Liver (tissue), 8 donors: ENCODE measurements at regions not wholly inside any gene's neighbourhood (a gene's known extent, or its start where the extent isn't known, plus 50 kb on each side); places are given as distances from the start of the nearest gene placed in this dataset.

Experiments used
- DNase-seq: peaks from one replicate; pipeline ENCODE4 v3.0.0-alpha.2; 2017; ENCODE audit warnings: low spot score
- H3K27ac ChIP-seq, 2 donors: one replicate each; pipeline ENCODE4 v1.7.0; 2013; ENCODE audit warnings: inconsistent platforms in 2 of 2, low read length in 2 of 2, control low read depth in 1 of 2, low read depth in 1 of 2, mild to moderate bottlenecking in 1 of 2
- H3K27me3 ChIP-seq, 4 donors: one replicate each; pipeline versions ENCODE4 v1.6.1 to v1.7.0; 2013; ENCODE audit warnings: low read length in 3 of 4, inconsistent platforms in 1 of 4, mild to moderate bottlenecking in 1 of 4, moderate library complexity in 1 of 4; ENCODE audit not compliant: control insufficient read depth in 4 of 4, insufficient read depth in 4 of 4
- H3K36me3 ChIP-seq, 4 donors: one replicate each; pipeline versions ENCODE4 v1.6.1 to v1.7.0; 2013; ENCODE audit warnings: low read length in 3 of 4, mild to moderate bottlenecking in 3 of 4, low read depth in 1 of 4, moderate library complexity in 1 of 4; ENCODE audit not compliant: control insufficient read depth in 4 of 4, insufficient read depth in 3 of 4
- H3K4me1 ChIP-seq, 4 donors: one replicate each; pipeline versions ENCODE4 v1.6.1 to v1.7.0; 2013; ENCODE audit warnings: low read length in 3 of 4, mild to moderate bottlenecking in 3 of 4, moderate library complexity in 1 of 4; ENCODE audit not compliant: control insufficient read depth in 4 of 4, insufficient read depth in 4 of 4
- H3K4me3 ChIP-seq, 3 donors: one replicate each; pipeline versions ENCODE4 v1.6.1 to v1.7.0; 2013; ENCODE audit warnings: low read length in 3 of 3, control low read depth in 1 of 3, low read depth in 1 of 3, mild to moderate bottlenecking in 1 of 3
- H3K9ac ChIP-seq, 2 donors: one replicate each; pipeline ENCODE4 v1.7.0; 2013; ENCODE audit warnings: low read length in 2 of 2, mild to moderate bottlenecking in 2 of 2, moderate library complexity in 2 of 2, control low read depth in 1 of 2, low read depth in 1 of 2
- H3K9me3 ChIP-seq, 4 donors: one replicate each; pipeline versions ENCODE4 v1.6.1 to v1.7.0; 2013; ENCODE audit warnings: low read length in 3 of 4; ENCODE audit not compliant: control insufficient read depth in 4 of 4
- EGR1 ChIP-seq, 2 donors: IDR thresholded peaks; 2 replicates each; pipeline ENCODE4 v1.6.1; 2016 to 2018; ENCODE audit warnings: antibody characterized with exemption in 2 of 2, low read depth in 2 of 2
- FOXA1 ChIP-seq: IDR thresholded peaks from 2 replicates; pipeline ENCODE4 v1.6.1; 2016; ENCODE audit warnings: antibody characterized with exemption
- FOXA2 ChIP-seq: IDR thresholded peaks from 2 replicates; pipeline ENCODE4 v1.6.1; 2016; ENCODE audit warnings: antibody characterized with exemption
- GABPA ChIP-seq, 2 donors: IDR thresholded peaks in 1 of 2; conservative IDR thresholded peaks in 1 of 2; 2 replicates each; pipeline ENCODE4 v1.6.1; 2016; ENCODE audit warnings: antibody characterized with exemption in 2 of 2, mild to moderate bottlenecking in 1 of 2, moderate library complexity in 1 of 2
- HNF4A ChIP-seq, 2 donors: conservative IDR thresholded peaks; 2 replicates each; pipeline ENCODE4 v1.6.1; 2016; ENCODE audit warnings: antibody characterized with exemption in 2 of 2, mild to moderate bottlenecking in 2 of 2
- HNF4G ChIP-seq: IDR thresholded peaks from 2 replicates; pipeline ENCODE4 v1.6.1; 2016; ENCODE audit warnings: antibody characterized with exemption
- JUND ChIP-seq, 2 donors: IDR thresholded peaks; 2 replicates each; pipeline ENCODE4 v1.6.1; 2016; ENCODE audit warnings: antibody characterized with exemption in 2 of 2
- NR2F2 ChIP-seq: IDR thresholded peaks from 2 replicates; pipeline ENCODE4 v1.6.1; 2016; ENCODE audit warnings: antibody characterized with exemption
- RAD21 ChIP-seq, 2 donors: IDR thresholded peaks; 2 replicates each; pipeline ENCODE4 v1.6.1; 2016; ENCODE audit warnings: antibody characterized with exemption in 2 of 2, mild to moderate bottlenecking in 2 of 2
- RXRA ChIP-seq, 2 donors: IDR thresholded peaks; 2 replicates each; pipeline ENCODE4 v1.6.1; 2017 to 2018; ENCODE audit warnings: antibody characterized with exemption in 2 of 2, mild to moderate bottlenecking in 1 of 2
- TAF1 ChIP-seq: conservative IDR thresholded peaks from 2 replicates; pipeline ENCODE4 v1.6.1; 2016; ENCODE audit warnings: antibody characterized with exemption, mild to moderate bottlenecking
- YY1 ChIP-seq: IDR thresholded peaks from 2 replicates; pipeline ENCODE4 v1.6.1; 2016; ENCODE audit warnings: antibody characterized with exemption, mild to moderate bottlenecking
- WGBS: extraction: QIAGEN DNeasy Blood & Tissue Kit; methylation state at CpG from one replicate; pipeline ENCODE4 v1.1.7; 2013; 5-methylcytosine and 5-hydroxymethylcytosine counted together
- TF ChIP-seq, protein P1 (sequence below): IDR thresholded peaks from 2 replicates; pipeline ENCODE4 v1.6.1; 2016; ENCODE audit warnings: antibody characterized with exemption, mild to moderate bottlenecking
- TF ChIP-seq, protein P2 (sequence below): fragments of 150-350 bp; IDR thresholded peaks from 2 replicates; pipeline ENCODE4 v1.5.1; 2017; ENCODE audit warnings: improper control_type of control experiment, low read depth, low read length; ENCODE audit not compliant: missing input control
- TF ChIP-seq, protein P3 (sequence below): IDR thresholded peaks from 2 replicates; pipeline ENCODE4 v1.6.1; 2016; ENCODE audit warnings: antibody characterized with exemption
- TF ChIP-seq, protein P4 (sequence below): IDR thresholded peaks from 2 replicates; pipeline ENCODE4 v1.6.1; 2016; ENCODE audit warnings: antibody characterized with exemption
- TF ChIP-seq, protein P5 (sequence below): IDR thresholded peaks from 2 replicates; pipeline ENCODE4 v1.6.1; 2016; ENCODE audit warnings: antibody characterized with exemption
- donor health status: healthy.
- donor health status: healthy.
- donor health status: healthy.
- donor health status: healthy.
- donor health status: healthy.

DNA sequence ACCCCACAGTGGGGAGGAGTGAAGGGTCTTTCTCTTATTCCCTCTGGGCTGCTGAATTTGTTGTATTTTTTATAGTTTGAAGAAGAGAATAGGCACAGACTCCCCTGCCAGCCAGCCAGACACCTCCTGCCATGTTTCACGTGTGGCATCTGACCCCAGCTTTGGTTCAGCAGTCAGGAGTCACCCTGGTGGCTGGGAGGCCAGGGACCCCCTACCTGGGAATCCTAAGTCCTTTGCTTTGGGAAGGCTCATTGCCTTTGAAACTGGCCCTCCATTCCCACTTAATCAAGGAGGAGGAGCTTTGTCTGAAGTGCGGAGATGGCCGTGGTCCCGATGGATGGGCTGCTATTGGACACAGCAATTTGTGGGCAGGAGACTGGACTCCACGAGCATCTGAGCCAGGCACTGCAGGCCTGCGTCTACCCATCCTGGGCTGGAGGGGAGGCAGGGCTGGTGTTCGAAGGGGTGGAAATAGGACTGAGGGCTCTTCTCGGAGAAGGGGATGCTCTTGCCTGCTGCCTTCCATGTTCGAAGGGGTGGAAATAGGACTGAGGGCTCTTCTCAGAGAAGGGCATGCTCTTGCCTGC lies 196.1 kb downstream of the DLL1 start:
- Histone ChIP-seq H3K27me3 (peaks cover 0 to 4% (median 0%) of the 10 kb centered on the region in 4 donors), H3K36me3 (no peaks in the 10 kb centered on the region), H3K27ac (no peak overlapping the region), H3K9ac (no peak overlapping the region), H3K4me1 (no peaks in the 10 kb centered on the region), H3K4me3 (no peak overlapping the region), H3K9me3 (no peaks in the 10 kb centered on the region)
- 86% methylated on average over 9 of the region's 9 CpGs for WGBS
- DNase-seq = no peak
- TF ChIP-seq TAF1 (no peak), FOXA1 (no peak), RXRA (IDR thresholded peaks at IDR 0.05) (no peak), YY1 (no peak), HNF4G (no peak), RAD21 (IDR thresholded peaks at IDR 0.05) (no peak)
- TF ChIP-seq, protein P1, sequence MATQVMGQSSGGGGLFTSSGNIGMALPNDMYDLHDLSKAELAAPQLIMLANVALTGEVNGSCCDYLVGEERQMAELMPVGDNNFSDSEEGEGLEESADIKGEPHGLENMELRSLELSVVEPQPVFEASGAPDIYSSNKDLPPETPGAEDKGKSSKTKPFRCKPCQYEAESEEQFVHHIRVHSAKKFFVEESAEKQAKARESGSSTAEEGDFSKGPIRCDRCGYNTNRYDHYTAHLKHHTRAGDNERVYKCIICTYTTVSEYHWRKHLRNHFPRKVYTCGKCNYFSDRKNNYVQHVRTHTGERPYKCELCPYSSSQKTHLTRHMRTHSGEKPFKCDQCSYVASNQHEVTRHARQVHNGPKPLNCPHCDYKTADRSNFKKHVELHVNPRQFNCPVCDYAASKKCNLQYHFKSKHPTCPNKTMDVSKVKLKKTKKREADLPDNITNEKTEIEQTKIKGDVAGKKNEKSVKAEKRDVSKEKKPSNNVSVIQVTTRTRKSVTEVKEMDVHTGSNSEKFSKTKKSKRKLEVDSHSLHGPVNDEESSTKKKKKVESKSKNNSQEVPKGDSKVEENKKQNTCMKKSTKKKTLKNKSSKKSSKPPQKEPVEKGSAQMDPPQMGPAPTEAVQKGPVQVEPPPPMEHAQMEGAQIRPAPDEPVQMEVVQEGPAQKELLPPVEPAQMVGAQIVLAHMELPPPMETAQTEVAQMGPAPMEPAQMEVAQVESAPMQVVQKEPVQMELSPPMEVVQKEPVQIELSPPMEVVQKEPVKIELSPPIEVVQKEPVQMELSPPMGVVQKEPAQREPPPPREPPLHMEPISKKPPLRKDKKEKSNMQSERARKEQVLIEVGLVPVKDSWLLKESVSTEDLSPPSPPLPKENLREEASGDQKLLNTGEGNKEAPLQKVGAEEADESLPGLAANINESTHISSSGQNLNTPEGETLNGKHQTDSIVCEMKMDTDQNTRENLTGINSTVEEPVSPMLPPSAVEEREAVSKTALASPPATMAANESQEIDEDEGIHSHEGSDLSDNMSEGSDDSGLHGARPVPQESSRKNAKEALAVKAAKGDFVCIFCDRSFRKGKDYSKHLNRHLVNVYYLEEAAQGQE = no peak

DNA sequence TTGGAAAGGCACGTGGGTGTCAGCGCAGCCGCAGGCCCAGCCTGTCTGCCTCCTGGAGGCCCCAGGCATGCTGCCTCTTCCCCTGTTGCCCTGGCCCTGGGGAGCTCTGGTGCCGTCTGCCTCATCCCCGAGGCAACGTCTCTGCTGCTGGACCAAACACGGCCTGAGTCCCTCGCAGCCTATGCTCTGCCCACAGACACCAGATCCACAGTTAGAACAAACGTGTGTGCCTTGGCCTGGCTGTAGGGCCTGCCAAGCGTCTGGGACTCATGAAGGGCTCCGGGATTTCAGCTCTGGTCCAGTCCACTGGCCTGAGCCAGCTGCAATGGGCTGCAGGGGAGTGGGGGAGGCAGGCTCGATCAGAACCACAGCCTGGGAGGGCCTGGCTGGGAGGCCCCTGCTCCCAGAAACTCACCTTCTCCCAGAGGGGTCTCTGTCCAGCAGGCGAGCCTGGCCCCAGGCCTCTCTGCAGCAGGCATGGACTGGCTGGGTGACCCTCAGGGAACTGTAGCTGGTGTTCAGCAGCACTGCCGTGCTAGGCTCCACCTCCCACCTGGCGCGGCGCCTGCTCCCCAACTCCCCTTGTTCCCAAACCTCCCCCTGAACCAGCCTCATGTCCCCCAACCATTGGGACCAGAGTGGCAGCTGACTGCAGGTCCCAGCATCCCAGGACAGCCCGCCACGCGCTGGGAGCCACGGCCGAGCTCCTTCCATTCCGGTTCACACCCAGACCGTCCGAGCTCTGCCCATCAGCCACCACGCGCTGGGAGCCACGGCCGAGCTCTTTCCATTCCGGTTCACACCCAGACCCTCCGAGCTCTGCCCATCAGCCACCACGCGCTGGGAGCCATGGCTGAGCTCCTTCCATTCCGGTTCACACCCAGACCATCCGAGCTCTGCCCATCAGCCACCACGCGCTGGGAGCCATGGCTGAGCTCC lies 197.0 kb downstream of the DLL1 start:
- no peak overlapping the region for H3K9ac ChIP-seq
- no peak overlapping the region for H3K27ac ChIP-seq
- TF ChIP-seq HNF4G (no peak), TAF1 (no peak), NR2F2 (no peak), EGR1 (IDR thresholded peaks at IDR 0.05; ENCODE audit: low read depth in 2 of 2) (no peak), YY1 (no peak), FOXA1 (no peak), FOXA2 (no peak), GABPA (IDR thresholded peaks at IDR 0.05 in 1 of 2, conservative IDR thresholded peaks at IDR 0.05 in 1 of 2) (no peak), HNF4A (conservative IDR thresholded peaks at IDR 0.05) (no peak), JUND (IDR thresholded peaks at IDR 0.05) (no peak)
- TF ChIP-seq, protein P2, sequence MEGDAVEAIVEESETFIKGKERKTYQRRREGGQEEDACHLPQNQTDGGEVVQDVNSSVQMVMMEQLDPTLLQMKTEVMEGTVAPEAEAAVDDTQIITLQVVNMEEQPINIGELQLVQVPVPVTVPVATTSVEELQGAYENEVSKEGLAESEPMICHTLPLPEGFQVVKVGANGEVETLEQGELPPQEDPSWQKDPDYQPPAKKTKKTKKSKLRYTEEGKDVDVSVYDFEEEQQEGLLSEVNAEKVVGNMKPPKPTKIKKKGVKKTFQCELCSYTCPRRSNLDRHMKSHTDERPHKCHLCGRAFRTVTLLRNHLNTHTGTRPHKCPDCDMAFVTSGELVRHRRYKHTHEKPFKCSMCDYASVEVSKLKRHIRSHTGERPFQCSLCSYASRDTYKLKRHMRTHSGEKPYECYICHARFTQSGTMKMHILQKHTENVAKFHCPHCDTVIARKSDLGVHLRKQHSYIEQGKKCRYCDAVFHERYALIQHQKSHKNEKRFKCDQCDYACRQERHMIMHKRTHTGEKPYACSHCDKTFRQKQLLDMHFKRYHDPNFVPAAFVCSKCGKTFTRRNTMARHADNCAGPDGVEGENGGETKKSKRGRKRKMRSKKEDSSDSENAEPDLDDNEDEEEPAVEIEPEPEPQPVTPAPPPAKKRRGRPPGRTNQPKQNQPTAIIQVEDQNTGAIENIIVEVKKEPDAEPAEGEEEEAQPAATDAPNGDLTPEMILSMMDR = no peak
- TF ChIP-seq, protein P3, sequence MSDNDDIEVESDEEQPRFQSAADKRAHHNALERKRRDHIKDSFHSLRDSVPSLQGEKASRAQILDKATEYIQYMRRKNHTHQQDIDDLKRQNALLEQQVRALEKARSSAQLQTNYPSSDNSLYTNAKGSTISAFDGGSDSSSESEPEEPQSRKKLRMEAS = no peak
- TF ChIP-seq, protein P1 = no peak
- TF ChIP-seq, protein P4, sequence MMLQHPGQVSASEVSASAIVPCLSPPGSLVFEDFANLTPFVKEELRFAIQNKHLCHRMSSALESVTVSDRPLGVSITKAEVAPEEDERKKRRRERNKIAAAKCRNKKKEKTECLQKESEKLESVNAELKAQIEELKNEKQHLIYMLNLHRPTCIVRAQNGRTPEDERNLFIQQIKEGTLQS = no peak
- TF ChIP-seq, protein P5, sequence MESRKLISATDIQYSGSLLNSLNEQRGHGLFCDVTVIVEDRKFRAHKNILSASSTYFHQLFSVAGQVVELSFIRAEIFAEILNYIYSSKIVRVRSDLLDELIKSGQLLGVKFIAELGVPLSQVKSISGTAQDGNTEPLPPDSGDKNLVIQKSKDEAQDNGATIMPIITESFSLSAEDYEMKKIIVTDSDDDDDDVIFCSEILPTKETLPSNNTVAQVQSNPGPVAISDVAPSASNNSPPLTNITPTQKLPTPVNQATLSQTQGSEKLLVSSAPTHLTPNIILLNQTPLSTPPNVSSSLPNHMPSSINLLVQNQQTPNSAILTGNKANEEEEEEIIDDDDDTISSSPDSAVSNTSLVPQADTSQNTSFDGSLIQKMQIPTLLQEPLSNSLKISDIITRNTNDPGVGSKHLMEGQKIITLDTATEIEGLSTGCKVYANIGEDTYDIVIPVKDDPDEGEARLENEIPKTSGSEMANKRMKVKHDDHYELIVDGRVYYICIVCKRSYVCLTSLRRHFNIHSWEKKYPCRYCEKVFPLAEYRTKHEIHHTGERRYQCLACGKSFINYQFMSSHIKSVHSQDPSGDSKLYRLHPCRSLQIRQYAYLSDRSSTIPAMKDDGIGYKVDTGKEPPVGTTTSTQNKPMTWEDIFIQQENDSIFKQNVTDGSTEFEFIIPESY = no peak
- whole genome bisulfite sequencing = 87% methylated on average over 37 of the region's 37 CpGs
- peaks cover 0 to 4% (median 0%) of the 10 kb centered on the region in 4 donors for H3K27me3 ChIP-seq
- no peaks in the 10 kb centered on the region for H3K4me1 ChIP-seq
- no peaks in the 10 kb centered on the region for H3K9me3 ChIP-seq
- no peaks in the 10 kb centered on the region for H3K36me3 ChIP-seq
- H3K4me3 ChIP-seq = no peak overlapping the region
- DNase-seq = no peak
